Sigmoid colon (tissue), 4 donors: ENCODE measurements at regions not wholly inside any gene's neighbourhood (a gene's known extent, or its start where the extent isn't known, plus 50 kb on each side); places are given as distances from the start of the nearest gene placed in this dataset.

Experiments used
- CTCF ChIP-seq, 4 experiments: fragments of 450-650 bp in 3 of 4; fragments of 200-600 bp in 1 of 4; IDR thresholded peaks; one replicate each; pipeline ENCODE4 v1.5.1; 2016 to 2019; ENCODE audit warnings: antibody characterized with exemption in 4 of 4, mild to moderate bottlenecking in 3 of 4, moderate library complexity in 2 of 4
- POLR2A ChIP-seq, 2 donors: fragments of 450-650 bp; IDR thresholded peaks; one replicate each; pipeline ENCODE4 v1.6.1; 2016; ENCODE audit warnings: antibody characterized with exemption in 2 of 2, mild to moderate bottlenecking in 2 of 2, moderate library complexity in 2 of 2
- POLR2AphosphoS5 ChIP-seq, 4 donors: sonication (generic); formaldehyde crosslinking; IDR thresholded peaks; one replicate each; pipeline ENCODE4 v1.6.1; 2017; ENCODE audit warnings: antibody characterized with exemption in 4 of 4

GRCh38 chr3:25287291-25287884, 140.7 kb upstream of the RARB start:
- TF ChIP-seq CTCF (IDR thresholded peaks at IDR 0.05), result no peak
- no peak for TF ChIP-seq POLR2A (IDR thresholded peaks at IDR 0.05)
- no peak for TF ChIP-seq POLR2AphosphoS5 (IDR thresholded peaks at IDR 0.05)
